Fibroblast of lung (primary cell): ENCODE measurements at regions not wholly inside any gene's neighbourhood (a gene's known extent, or its start where the extent isn't known, plus 50 kb on each side); places are given as distances from the start of the nearest gene placed in this dataset.

Source experiments
- DNase-seq, 2 donors: peaks; one replicate each; pipeline versions ENCODE4 v3.0.0 to v3.0.0-alpha.2; 2010; ENCODE audit warnings: low read depth in 2 of 2
- H2AFZ ChIP-seq: 2 replicates; pipeline ENCODE4 v1.5.1; 2012; ENCODE audit warnings: low read length, control low read depth, inconsistent platforms
- H3K27ac ChIP-seq: 2 replicates; pipeline ENCODE4 v1.5.1; 2011; ENCODE audit warnings: low read length, control low read depth; ENCODE audit not compliant: insufficient read depth
- H3K27me3 ChIP-seq: 2 replicates; pipeline ENCODE4 v1.5.1; 2011; ENCODE audit warnings: mild to moderate bottlenecking, low read length; ENCODE audit not compliant: control insufficient read depth, insufficient read depth
- H3K36me3 ChIP-seq: 2 replicates; pipeline ENCODE4 v1.5.1; 2011; ENCODE audit warnings: low read length; ENCODE audit not compliant: control insufficient read depth, insufficient read depth
- H3K4me1 ChIP-seq: 2 replicates; pipeline ENCODE4 v1.5.1; 2011; ENCODE audit warnings: low read length; ENCODE audit not compliant: control insufficient read depth, insufficient read depth; ENCODE audit errors: extremely low read depth
- H3K4me2 ChIP-seq: 2 replicates; pipeline ENCODE4 v1.5.1; 2011; ENCODE audit warnings: low read length, control low read depth; ENCODE audit not compliant: insufficient read depth; ENCODE audit errors: extremely low read depth
- H3K4me3 ChIP-seq, 4 experiments: fragments of 200-600 bp in 1 of 4; sonication (generic) in 1 of 4; replicated peaks in 1 of 4; 2 replicates each; pipeline ENCODE4 v1.5.1; 2011 to 2016; ENCODE audit warnings: low read length in 4 of 4, low read depth in 3 of 4, mild to moderate bottlenecking in 3 of 4, control low read depth in 2 of 4, inconsistent platforms in 1 of 4, mixed read lengths in 1 of 4; ENCODE audit not compliant: insufficient read depth in 1 of 4; ENCODE audit errors: control extremely low read depth in 1 of 4
- H3K79me2 ChIP-seq: 2 replicates; pipeline ENCODE4 v1.5.1; 2012; ENCODE audit warnings: mild to moderate bottlenecking, low read length, inconsistent platforms; ENCODE audit not compliant: control insufficient read depth, insufficient read depth
- H3K9ac ChIP-seq: 2 replicates; pipeline ENCODE4 v1.5.1; 2011; ENCODE audit warnings: mild to moderate bottlenecking, low read length, control low read depth; ENCODE audit not compliant: insufficient read depth
- H3K9me3 ChIP-seq: 2 replicates; pipeline ENCODE4 v1.5.1; 2012; ENCODE audit warnings: low read depth, low read length; ENCODE audit not compliant: control insufficient read depth, insufficient read depth
- H4K20me1 ChIP-seq: 2 replicates; pipeline ENCODE4 v1.5.1; 2011; ENCODE audit warnings: low read length; ENCODE audit not compliant: control insufficient read depth, insufficient read depth; ENCODE audit errors: extremely low read depth
- EZH2 ChIP-seq: IDR thresholded peaks from 2 replicates; pipeline ENCODE4 v1.5.1; 2012; ENCODE audit warnings: low read length, control low read depth, mild to moderate bottlenecking; ENCODE audit errors: missing control alignments
- TF ChIP-seq, protein P1 (sequence below), 2 donors: IDR thresholded peaks in 1 of 2; conservative IDR thresholded peaks in 1 of 2; 1 replicate in 1 of 2; 2 replicates in 1 of 2; pipeline ENCODE4 v1.5.1; 2011 to 2012; ENCODE audit warnings: low read length in 2 of 2, control low read depth in 1 of 2, inconsistent platforms in 1 of 2, low read depth in 1 of 2, mild to moderate bottlenecking in 1 of 2

DNA sequence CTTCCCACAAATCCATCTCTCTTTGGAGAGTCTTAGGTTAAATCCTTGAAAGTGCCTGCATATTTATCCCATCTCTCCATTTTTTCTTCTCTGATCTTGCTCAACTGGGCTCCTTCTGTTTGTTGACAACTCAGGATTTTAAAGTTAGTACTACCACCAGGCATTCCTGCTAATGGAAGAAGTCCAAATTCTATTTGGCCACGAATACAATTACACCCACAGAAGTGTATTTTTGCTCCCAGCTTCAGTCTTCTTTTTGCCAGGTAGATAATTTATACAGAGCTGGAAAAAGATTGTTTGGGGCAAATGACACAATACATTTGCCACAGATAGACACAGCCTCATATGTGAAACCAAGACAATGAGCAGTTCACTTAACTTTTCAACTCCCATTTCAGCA lies 74.8 kb downstream of the CETN3 start:
- Histone ChIP-seq H2AFZ (no peak overlapping the region), H3K27me3 (no peaks in the 10 kb centered on the region), H3K27ac (no peak overlapping the region), H3K4me2 (no peak overlapping the region), H4K20me1 (no peaks in the 10 kb centered on the region), H3K4me3 (no peak overlapping the region), H3K79me2 (no peaks in the 10 kb centered on the region), H3K36me3 (no peaks in the 10 kb centered on the region), H3K9ac (no peak overlapping the region), H3K4me1 (no peaks in the 10 kb centered on the region), H3K9me3 (no peaks in the 10 kb centered on the region)
- DNase-seq = peak in 1 of 2 donors; percentile 43
- TF ChIP-seq, protein P1, sequence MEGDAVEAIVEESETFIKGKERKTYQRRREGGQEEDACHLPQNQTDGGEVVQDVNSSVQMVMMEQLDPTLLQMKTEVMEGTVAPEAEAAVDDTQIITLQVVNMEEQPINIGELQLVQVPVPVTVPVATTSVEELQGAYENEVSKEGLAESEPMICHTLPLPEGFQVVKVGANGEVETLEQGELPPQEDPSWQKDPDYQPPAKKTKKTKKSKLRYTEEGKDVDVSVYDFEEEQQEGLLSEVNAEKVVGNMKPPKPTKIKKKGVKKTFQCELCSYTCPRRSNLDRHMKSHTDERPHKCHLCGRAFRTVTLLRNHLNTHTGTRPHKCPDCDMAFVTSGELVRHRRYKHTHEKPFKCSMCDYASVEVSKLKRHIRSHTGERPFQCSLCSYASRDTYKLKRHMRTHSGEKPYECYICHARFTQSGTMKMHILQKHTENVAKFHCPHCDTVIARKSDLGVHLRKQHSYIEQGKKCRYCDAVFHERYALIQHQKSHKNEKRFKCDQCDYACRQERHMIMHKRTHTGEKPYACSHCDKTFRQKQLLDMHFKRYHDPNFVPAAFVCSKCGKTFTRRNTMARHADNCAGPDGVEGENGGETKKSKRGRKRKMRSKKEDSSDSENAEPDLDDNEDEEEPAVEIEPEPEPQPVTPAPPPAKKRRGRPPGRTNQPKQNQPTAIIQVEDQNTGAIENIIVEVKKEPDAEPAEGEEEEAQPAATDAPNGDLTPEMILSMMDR (conservative IDR thresholded peaks at IDR 0.05 in 1 of 2, IDR thresholded peaks at IDR 0.05 in 1 of 2; ENCODE audit: low read depth in 1 of 2, low read length in 2 of 2) = no peak
- no peak for TF ChIP-seq EZH2

DNA sequence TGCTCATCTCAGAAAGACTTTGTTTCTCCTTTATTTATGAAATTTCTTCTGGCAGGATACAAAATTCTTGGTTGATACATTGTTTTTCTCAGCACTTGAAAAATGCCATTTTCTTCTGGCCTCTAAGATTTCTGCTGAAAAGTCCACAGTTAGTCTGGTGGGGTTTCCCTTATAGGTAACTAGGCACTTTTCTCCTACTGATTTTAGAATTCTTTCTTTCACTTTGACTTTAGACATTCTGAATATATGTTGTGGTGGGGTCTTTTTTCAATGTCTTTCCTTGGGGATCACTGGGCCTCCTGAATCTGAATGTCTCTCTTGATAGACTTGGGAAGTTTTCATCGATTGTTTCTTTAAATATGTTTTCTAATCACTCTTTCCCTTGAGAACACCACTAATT lies 79.6 kb downstream of the CETN3 start:
- no peaks in the 10 kb centered on the region for H3K9me3 ChIP-seq
- no peak overlapping the region for H2AFZ ChIP-seq
- H3K27me3 ChIP-seq = no peaks in the 10 kb centered on the region
- no peak overlapping the region for H3K27ac ChIP-seq
- H3K9ac ChIP-seq = no peak overlapping the region
- H3K36me3 ChIP-seq = no peaks in the 10 kb centered on the region
- H3K4me3 ChIP-seq = no peak overlapping the region
- H3K4me2 ChIP-seq = no peak overlapping the region
- H3K79me2 ChIP-seq = no peaks in the 10 kb centered on the region
- H4K20me1 ChIP-seq = no peaks in the 10 kb centered on the region
- TF ChIP-seq, protein P1 (conservative IDR thresholded peaks at IDR 0.05 in 1 of 2, IDR thresholded peaks at IDR 0.05 in 1 of 2; ENCODE audit: low read depth in 1 of 2, low read length in 2 of 2) = no peak
- no peak for TF ChIP-seq EZH2
- DNase-seq = no peak
- no peaks in the 10 kb centered on the region for H3K4me1 ChIP-seq

DNA sequence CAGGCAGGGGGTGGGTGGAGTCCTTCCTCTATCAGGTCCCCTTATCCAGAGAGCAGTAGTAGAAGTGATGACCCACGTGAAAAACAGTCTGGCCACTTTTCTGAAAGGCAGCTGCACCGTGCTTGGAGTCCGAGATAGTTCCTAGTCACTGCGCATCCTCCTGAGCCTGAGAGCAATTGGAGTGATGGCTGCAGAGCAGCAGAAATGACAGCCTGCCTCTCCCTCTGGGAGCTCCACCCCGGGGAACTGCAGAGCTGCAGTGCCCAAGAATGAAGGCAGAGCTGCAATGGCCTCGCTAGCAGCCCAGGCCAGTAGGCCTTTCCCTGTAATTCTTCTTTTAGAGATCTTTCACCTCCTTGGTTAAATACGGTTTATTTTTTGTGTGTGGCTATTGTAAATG lies 82.6 kb downstream of the CETN3 start:
- Histone ChIP-seq H3K9ac (no peak overlapping the region), H3K79me2 (no peaks in the 10 kb centered on the region), H3K36me3 (no peaks in the 10 kb centered on the region), H3K4me2 (no peak overlapping the region), H3K4me3 (no peak overlapping the region), H3K27ac (no peak overlapping the region), H4K20me1 (no peaks in the 10 kb centered on the region), H3K27me3 (no peaks in the 10 kb centered on the region), H3K4me1 (no peaks in the 10 kb centered on the region), H2AFZ (no peak overlapping the region), H3K9me3 (no peaks in the 10 kb centered on the region)
- TF ChIP-seq EZH2 = no peak
- TF ChIP-seq, protein P1 (conservative IDR thresholded peaks at IDR 0.05 in 1 of 2, IDR thresholded peaks at IDR 0.05 in 1 of 2; ENCODE audit: low read depth in 1 of 2, low read length in 2 of 2) = no peak
- DNase-seq = no peak
